ENCODE measurements at regions not wholly inside any gene's neighbourhood (a gene's known extent, or its start where the extent isn't known, plus 50 kb on each side); places are given as distances from the start of the nearest gene placed in this dataset.
"Not testable (repeated sequence)": the region's sequence is repeated elsewhere in the genome, so short reads cannot be mapped to it uniquely, and the experiment has no call there.

DNA sequence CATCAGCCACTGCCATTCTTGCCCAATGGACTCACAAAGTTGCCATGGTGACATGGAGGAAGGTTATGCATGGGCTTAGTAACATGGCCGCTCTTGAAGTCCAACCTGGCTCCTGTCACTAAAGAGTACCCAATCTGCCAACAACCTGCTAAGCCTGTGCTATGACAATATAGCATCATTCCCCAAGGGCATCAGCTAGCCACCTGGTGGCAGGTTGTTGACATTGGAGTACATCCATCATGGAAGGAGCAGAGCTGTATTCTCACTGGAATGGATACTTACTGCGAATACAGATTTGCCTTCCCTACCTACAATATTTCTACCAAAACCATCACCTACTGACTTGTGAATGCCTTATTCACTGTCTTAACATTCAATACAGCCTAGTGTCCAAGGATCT is 138.9 kb upstream of the RORA start:
- no peak for FAIRE-seq
- TF ChIP-seq, protein P1, sequence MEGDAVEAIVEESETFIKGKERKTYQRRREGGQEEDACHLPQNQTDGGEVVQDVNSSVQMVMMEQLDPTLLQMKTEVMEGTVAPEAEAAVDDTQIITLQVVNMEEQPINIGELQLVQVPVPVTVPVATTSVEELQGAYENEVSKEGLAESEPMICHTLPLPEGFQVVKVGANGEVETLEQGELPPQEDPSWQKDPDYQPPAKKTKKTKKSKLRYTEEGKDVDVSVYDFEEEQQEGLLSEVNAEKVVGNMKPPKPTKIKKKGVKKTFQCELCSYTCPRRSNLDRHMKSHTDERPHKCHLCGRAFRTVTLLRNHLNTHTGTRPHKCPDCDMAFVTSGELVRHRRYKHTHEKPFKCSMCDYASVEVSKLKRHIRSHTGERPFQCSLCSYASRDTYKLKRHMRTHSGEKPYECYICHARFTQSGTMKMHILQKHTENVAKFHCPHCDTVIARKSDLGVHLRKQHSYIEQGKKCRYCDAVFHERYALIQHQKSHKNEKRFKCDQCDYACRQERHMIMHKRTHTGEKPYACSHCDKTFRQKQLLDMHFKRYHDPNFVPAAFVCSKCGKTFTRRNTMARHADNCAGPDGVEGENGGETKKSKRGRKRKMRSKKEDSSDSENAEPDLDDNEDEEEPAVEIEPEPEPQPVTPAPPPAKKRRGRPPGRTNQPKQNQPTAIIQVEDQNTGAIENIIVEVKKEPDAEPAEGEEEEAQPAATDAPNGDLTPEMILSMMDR (IDR thresholded peaks at IDR 0.05; ENCODE audit: insufficient read depth, missing control alignments): no peak
- no peak for DNase-seq (ENCODE audit: insufficient read length, low spot score)

DNA sequence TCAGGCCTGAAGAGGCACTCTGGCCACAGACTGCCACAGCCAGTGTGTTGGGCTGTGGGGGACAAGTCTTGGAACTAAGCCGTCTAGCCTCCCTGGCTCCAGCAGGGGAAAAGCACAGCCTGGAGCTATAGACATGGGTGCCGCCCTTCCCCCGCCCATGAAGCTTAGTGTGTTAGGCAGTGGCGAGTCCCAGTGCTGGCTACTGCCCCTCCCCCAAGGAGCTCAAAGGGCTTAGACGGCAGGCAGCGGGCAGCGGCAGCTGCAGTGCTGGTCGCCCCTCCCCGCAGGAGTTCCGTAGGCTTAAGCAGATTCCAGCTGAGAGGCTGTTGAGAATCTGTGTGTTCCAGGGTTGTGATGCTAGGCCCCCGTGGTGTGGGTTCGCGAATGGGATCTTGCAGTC is 135.8 kb upstream of the RORA start:
- no peak for DNase-seq (ENCODE audit: insufficient read length, low spot score)
- FAIRE-seq: no peak
- TF ChIP-seq, protein P1 (IDR thresholded peaks at IDR 0.05; ENCODE audit: insufficient read depth, missing control alignments): no peak

DNA sequence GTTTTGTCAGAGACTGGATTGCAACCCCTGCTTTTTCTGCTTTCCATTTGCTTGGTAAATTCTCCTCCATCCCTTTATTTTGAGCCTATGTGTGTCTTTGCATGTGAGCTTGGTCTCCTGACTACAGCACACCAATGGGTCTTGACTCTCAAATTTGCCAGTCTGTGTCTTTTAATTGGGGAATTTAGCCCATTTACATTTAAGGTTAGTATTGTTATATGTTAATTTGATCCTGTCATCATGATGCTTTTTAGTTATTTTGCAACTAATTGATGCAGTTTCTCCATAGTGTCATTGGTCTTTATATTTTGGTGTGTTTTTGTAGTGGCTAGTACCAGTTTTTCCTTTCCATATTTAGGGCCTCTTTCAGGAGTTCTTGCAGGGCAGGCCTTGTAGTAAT is 133.8 kb upstream of the RORA start:
- not testable (repeated sequence) for FAIRE-seq; DNase-seq (ENCODE audit: insufficient read length, low spot score)

DNA sequence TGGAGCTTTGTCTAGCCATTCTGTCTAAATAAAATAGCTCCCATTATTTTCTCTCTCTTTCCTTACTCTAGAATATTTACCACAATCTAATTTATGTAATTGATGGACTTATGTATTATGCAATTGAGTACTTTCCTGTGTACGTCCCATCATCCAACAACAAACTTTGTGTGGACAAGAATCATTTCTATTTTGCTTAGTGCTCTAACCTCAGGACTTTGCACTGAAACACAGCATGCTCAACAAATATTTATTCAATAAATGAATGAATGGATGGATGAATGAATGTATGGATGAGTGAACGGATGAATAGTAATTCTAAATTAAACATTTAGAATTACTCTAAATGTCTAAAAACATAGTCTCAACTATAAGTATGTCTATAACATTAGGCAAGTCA is 115.2 kb upstream of the RORA start:
- DNase-seq (ENCODE audit: insufficient read length, low spot score) (no peak), FAIRE-seq (no peak)
- TF ChIP-seq, protein P1 (IDR thresholded peaks at IDR 0.05; ENCODE audit: insufficient read depth, missing control alignments): no peak

DNA sequence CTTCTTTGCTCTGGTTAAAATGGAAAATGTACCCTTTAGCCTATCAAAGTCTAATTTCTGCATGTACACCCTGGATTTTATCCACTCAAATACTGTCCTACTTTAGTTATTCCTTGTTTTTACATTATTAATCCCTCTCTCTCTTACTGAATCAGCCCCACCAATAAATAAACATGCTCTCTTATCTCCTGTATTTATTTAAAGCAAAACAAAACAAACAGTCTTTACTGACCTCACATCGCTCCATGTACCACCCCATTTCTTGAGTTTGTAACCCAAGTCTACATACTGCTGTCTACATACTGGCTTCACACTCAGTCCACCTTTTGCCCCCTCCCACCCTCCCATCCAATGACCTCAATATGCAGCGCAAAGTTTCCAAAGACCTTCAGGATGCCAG is 113.3 kb upstream of the RORA start:
- TF ChIP-seq, protein P1 (IDR thresholded peaks at IDR 0.05; ENCODE audit: insufficient read depth, missing control alignments): no peak
- no peak for FAIRE-seq

DNA sequence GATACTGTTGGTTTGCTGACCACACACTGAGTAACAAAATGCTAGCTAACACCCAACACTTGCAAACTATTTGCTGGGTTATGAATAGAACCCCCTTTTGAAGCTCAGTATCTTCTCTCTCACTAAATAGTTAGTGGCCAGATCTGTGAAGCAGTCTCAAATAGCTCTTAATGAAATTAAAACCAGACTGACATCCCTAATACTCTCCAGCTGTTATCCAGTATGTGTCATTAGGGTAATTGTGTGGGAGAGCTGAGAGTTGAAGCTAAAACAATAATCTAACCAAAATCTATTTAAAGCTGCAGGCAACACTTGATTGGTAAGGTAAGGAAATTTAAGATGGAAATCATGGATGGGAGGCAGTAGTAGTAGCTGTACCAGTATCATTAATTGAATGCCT is 110.4 kb upstream of the RORA start:
- FAIRE-seq (peak; percentile 97), DNase-seq (ENCODE audit: insufficient read length, low spot score) (no peak)
- TF ChIP-seq, protein P1 (IDR thresholded peaks at IDR 0.05; ENCODE audit: insufficient read depth, missing control alignments): no peak

More for the DNA sequence above, 113.3 kb upstream of the RORA start:
- DNase-seq (ENCODE audit: insufficient read length, low spot score): no peak

DNA sequence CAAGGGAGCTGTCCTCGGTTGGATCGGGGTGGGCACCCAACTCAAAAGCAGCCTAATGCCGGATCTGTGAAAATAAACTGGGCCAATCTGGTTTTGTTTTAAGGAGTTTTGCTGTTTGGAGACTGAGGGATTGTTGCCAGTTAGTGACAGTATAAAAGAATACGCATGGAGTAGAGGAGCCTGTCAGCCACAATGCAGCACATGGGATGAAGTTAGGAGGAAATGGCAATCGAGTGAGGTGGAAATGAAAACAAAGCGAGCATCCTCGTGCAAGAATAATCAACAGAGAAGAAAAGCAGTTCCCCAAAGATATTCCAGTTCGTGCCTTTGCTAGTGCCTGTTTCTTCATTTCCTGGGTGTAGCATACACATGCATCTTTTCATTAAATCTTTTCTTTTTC is 108.4 kb upstream of the RORA start:
- FAIRE-seq: no peak
- DNase-seq (ENCODE audit: insufficient read length, low spot score): no peak
- TF ChIP-seq, protein P1 (IDR thresholded peaks at IDR 0.05; ENCODE audit: insufficient read depth, missing control alignments): no peak

DNA sequence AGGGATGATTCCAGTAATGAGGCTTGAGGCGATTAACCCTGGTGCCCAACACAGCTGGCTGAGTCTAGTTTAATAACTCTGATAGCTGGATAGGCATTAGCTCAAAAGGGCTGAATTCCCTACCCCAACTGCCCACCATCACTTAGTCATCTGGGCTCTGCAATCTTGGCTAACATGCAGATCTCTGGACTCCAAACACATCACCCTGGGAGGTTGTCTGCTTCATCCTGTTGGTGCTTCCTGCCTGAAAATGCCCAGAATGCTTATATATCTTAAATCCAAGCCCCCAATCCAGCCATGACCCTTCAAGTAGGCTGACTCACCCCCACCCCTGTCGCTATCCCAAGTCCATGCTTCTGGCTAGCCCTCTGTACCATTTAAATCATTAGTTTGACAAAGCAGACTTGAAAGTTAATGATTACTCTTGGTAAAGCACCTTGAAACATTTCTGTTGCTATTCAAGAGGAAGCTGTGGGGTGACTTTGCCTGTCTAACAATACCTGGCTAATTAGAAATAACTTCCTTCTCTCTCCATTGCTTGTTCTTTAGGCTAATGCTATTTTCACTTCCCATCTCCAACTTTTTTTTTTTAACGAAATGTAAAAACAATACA is 107.0 kb upstream of the RORA start:
- TF ChIP-seq, protein P1 (IDR thresholded peaks at IDR 0.05; ENCODE audit: insufficient read depth, missing control alignments): no peak

DNA sequence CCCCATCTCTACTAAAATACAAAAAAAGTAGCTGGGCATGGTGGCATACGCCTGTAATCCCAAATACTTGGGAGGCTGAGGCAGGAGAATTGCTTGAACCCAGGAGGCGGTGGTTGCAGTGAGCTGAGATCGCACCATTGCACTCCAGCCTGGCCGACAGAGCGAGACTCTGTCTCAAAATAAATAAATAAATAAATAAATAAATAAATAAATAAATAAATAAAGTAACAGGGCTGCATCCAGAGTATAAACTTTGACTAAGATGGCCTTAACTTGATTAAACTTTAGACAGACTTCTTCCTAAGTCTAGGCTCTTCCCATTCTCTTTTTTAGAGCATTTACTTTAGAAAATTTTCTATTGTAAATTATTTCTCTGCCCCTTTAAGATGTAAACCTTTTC is 105.6 kb upstream of the RORA start:
- not testable (repeated sequence) for FAIRE-seq; DNase-seq (ENCODE audit: insufficient read length, low spot score)

More for the DNA sequence above, 107.0 kb upstream of the RORA start:
- DNase-seq (ENCODE audit: insufficient read length, low spot score) (no peak), FAIRE-seq (no peak)
